Cardiac muscle cell (in vitro differentiated cells and primary cell): ENCODE measurements at regions not wholly inside any gene's neighbourhood (a gene's known extent, or its start where the extent isn't known, plus 50 kb on each side); places are given as distances from the start of the nearest gene placed in this dataset.
A peak's percentile ranks its signal among the peaks of the same experiment; 100 is the strongest.

Experiments
- DNase-seq, 2 donors: peaks; one replicate each; pipeline versions ENCODE4 v3.0.0 to v3.0.0-alpha.2; 2010 to 2017; ENCODE audit warnings: low read depth in 1 of 2, low spot score in 1 of 2
- H3K27ac ChIP-seq: fragments of 200-600 bp; sonication (generic); 2 replicates; pipeline ENCODE4 v1.5.1; 2016
- H3K27me3 ChIP-seq: fragments of 200-600 bp; sonication (generic); 2 replicates; pipeline ENCODE4 v1.6.0; 2016; ENCODE audit warnings: control low read depth
- H3K36me3 ChIP-seq: fragments of 200-600 bp; sonication (generic); 2 replicates; pipeline ENCODE4 v1.5.1; 2016; ENCODE audit warnings: control low read depth
- H3K4me1 ChIP-seq: fragments of 200-600 bp; sonication (generic); 2 replicates; pipeline ENCODE4 v1.8.1; 2017; ENCODE audit warnings: low read depth, mild to moderate bottlenecking, mixed run types
- H3K4me3 ChIP-seq: fragments of 200-600 bp; sonication (generic); 2 replicates; pipeline ENCODE4 v1.5.1; 2016; ENCODE audit warnings: mild to moderate bottlenecking
- H3K9me3 ChIP-seq: fragments of 200-600 bp; sonication (generic); 2 replicates; pipeline ENCODE4 v1.5.1; 2017; ENCODE audit warnings: low read depth, mild to moderate bottlenecking, control low read depth
- CTCF ChIP-seq: IDR thresholded peaks from 2 replicates; pipeline ENCODE4 v1.5.1; 2012; ENCODE audit warnings: low read depth, mild to moderate bottlenecking, low read length

DNA sequence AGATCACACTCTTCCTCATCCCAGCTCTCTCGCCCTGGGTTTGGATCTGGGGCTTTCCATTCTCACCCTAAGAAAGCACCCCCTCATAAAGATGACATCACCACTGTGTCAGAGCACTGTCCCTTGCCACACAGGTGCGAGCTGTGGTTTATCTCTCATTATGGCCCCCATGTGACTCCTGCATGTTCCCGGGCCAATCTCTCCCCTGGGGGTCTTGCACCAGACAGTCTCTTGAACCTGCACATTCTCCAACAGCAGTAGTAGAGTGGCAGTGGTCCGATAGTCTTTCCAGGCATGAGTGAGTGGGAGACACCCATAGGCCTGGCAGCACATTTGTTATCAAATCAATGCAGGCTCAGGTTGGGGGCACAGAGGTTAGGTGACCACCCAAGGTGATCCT, 130.5 kb downstream of the HRH4 start:
- DNase-seq: no peak
- Histone ChIP-seq H3K9me3 (no peaks in the 10 kb centered on the region), H3K36me3 (no peaks in the 10 kb centered on the region), H3K4me3 (no peak overlapping the region), H3K27ac (no peak overlapping the region), H3K4me1 (peaks cover 8% of the 10 kb centered on the region), H3K27me3 (no peaks in the 10 kb centered on the region)
- TF ChIP-seq CTCF: no peak

DNA sequence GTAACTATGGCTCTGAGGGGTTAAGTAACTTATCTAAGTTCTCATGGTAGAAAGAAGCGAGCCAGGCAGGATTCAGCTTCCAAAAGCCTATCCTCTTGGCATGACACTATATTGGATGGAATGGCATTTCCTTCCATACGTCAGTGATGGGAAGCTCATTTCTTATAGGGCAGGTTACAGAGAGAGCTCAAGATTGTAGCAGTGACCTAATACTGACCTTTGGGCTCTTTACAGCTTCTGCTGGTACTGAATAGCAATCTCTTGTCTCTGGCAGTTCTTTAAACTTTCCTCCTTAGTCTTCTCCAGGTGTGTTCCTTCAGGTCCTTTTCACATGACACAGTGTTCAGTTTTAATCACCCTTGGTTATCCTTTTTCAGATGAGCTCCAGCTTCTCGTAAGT, 133.0 kb downstream of the HRH4 start:
- Histone ChIP-seq H3K4me3 (no peak overlapping the region), H3K36me3 (no peaks in the 10 kb centered on the region), H3K27ac (no peak overlapping the region), H3K27me3 (no peaks in the 10 kb centered on the region), H3K9me3 (no peaks in the 10 kb centered on the region), H3K4me1 (peaks cover 8% of the 10 kb centered on the region)
- no peak for TF ChIP-seq CTCF
- no peak for DNase-seq

DNA sequence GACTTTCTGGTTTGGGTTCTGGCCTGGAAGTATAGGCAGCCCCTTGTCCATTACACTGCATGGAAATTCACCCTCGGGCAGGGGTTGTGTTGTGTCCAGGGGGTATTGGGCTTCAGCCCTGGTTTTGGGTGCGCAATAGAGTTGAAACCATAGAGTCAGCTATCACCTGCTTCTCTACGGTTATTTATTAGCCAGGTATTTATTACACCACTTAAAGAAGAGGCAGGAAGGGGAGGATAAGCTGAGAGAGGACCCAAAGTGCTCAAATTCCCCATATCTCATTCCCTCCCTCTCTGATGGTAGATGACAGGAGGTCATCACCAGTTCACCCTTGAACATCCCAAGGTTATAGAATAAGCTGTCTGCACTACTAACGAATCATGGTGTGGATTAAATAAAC, 133.4 kb downstream of the HRH4 start:
- TF ChIP-seq CTCF: no peak
- no peak for DNase-seq
- no peaks in the 10 kb centered on the region for H3K27me3 ChIP-seq
- no peaks in the 10 kb centered on the region for H3K36me3 ChIP-seq
- H3K27ac ChIP-seq: no peak overlapping the region
- no peak overlapping the region for H3K4me3 ChIP-seq
- peaks cover 8% of the 10 kb centered on the region for H3K4me1 ChIP-seq
- no peaks in the 10 kb centered on the region for H3K9me3 ChIP-seq

GRCh38 chr18:24595561-24596031, 135.2 kb downstream of the HRH4 start:
- no peak for TF ChIP-seq CTCF
- DNase-seq: peak in 1 of 2 donors; percentile 58
- Histone ChIP-seq H3K4me1 (peaks cover 8% of the 10 kb centered on the region), H3K36me3 (no peaks in the 10 kb centered on the region), H3K27ac (no peak overlapping the region), H3K9me3 (no peaks in the 10 kb centered on the region), H3K4me3 (no peak overlapping the region), H3K27me3 (no peaks in the 10 kb centered on the region)

GRCh38 chr18:24600076-24600654, 139.7 kb downstream of the HRH4 start:
- H3K27ac ChIP-seq: no peak overlapping the region
- peak; percentile 65 for TF ChIP-seq CTCF
- H3K4me3 ChIP-seq: no peak overlapping the region
- no peaks in the 10 kb centered on the region for H3K27me3 ChIP-seq
- H3K36me3 ChIP-seq: no peaks in the 10 kb centered on the region
- no peaks in the 10 kb centered on the region for H3K9me3 ChIP-seq
- peaks cover 3% of the 10 kb centered on the region for H3K4me1 ChIP-seq
- DNase-seq: peak; percentile 76 to 80

GRCh38 chr18:24601585-24601984, 141.1 kb downstream of the HRH4 start:
- Histone ChIP-seq H3K4me3 (no peak overlapping the region), H3K27me3 (no peaks in the 10 kb centered on the region), H3K9me3 (no peaks in the 10 kb centered on the region), H3K36me3 (no peaks in the 10 kb centered on the region), H3K27ac (no peak overlapping the region), H3K4me1 (no peaks in the 10 kb centered on the region)
- DNase-seq: no peak
- TF ChIP-seq CTCF: no peak
